ENCODE measurements at regions not wholly inside any gene's neighbourhood (a gene's known extent, or its start where the extent isn't known, plus 50 kb on each side); places are given as distances from the start of the nearest gene placed in this dataset.

DNA sequence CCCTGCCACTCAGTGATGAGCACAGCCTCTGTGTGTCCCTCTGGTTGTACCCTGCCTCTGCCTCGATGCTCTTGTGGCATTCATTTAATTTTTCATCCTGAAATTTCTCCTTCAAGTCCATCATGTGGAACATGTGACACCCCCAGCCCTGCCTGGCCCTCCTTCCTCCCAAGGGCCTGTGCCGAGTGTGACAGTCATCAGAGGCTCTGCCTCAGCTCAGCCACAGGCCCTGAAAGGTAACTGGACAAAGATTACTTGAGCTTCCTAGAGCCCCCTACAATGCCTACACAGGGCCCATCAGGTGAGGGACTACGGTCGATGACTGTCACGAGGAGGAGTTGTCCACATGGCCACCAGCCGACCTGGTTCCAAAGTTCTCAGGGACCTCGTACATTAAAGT is 75.1 kb downstream of the C1QL2 start:
- DNase-seq (ENCODE audit: low spot score): no peak
- TF ChIP-seq CTCF (IDR thresholded peaks at IDR 0.05; ENCODE audit: unreplicated experiment): no peak
- H3K36me3 Mint-ChIP-seq (ENCODE audit: low read depth, unreplicated experiment): no peaks in the 10 kb centered on the region
- H3K9me3 Mint-ChIP-seq (ENCODE audit: unreplicated experiment): no peaks in the 10 kb centered on the region
- H3K27ac Mint-ChIP-seq (ENCODE audit: unreplicated experiment): no peak overlapping the region
- no peak overlapping the region for H3K4me3 Mint-ChIP-seq (ENCODE audit: unreplicated experiment)
- H3K4me1 Mint-ChIP-seq (ENCODE audit: unreplicated experiment): no peaks in the 10 kb centered on the region
- H3K27me3 Mint-ChIP-seq (ENCODE audit: unreplicated experiment): peaks cover 2% of the 10 kb centered on the region

DNA sequence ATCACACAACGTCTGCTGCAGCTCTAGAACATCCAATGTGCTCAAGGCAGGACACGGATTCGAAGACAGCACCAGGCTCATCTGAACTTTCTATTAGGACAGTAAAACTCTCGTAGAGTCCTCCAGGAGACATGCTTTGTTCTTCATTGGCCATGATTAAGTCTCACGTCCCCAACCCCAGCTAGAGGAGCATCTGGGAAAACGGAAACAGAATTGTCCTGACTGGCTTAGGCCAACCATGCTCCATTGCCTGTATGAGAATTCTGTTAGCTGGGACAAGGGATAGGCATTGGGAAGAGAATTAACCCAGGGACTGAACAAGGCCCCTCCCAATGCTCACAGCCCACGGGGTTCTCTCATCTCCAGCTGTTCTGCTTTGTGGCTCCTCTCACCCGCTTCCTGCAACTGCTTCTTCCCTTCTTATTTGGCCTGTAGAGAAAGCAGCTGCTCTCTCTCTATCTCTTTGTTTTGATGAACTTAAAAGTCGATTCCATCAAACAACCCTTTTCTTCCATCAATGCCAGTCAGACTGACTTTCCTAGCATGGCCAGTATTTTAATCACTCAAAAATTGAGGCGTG is 75.6 kb downstream of the C1QL2 start:
- no peak for DNase-seq (ENCODE audit: low spot score)
- Mint-ChIP-seq H3K4me1 (ENCODE audit: unreplicated experiment) (no peaks in the 10 kb centered on the region), H3K4me3 (ENCODE audit: unreplicated experiment) (no peak overlapping the region), H3K27ac (ENCODE audit: unreplicated experiment) (no peak overlapping the region), H3K36me3 (ENCODE audit: low read depth, unreplicated experiment) (no peaks in the 10 kb centered on the region), H3K9me3 (ENCODE audit: unreplicated experiment) (no peaks in the 10 kb centered on the region), H3K27me3 (ENCODE audit: unreplicated experiment) (peaks cover 2% of the 10 kb centered on the region)
- TF ChIP-seq CTCF (IDR thresholded peaks at IDR 0.05; ENCODE audit: unreplicated experiment): no peak

GRCh38 chr2:119078796-119079195 is 79.8 kb downstream of the C1QL2 start:
- Mint-ChIP-seq H3K9me3 (ENCODE audit: unreplicated experiment) (no peaks in the 10 kb centered on the region), H3K27ac (ENCODE audit: unreplicated experiment) (no peak overlapping the region), H3K27me3 (ENCODE audit: unreplicated experiment) (no peaks in the 10 kb centered on the region), H3K4me1 (ENCODE audit: unreplicated experiment) (no peaks in the 10 kb centered on the region), H3K4me3 (ENCODE audit: unreplicated experiment) (no peak overlapping the region), H3K36me3 (ENCODE audit: low read depth, unreplicated experiment) (no peaks in the 10 kb centered on the region)
- no peak for TF ChIP-seq CTCF (IDR thresholded peaks at IDR 0.05; ENCODE audit: unreplicated experiment)
- DNase-seq (ENCODE audit: low spot score): no peak

DNA sequence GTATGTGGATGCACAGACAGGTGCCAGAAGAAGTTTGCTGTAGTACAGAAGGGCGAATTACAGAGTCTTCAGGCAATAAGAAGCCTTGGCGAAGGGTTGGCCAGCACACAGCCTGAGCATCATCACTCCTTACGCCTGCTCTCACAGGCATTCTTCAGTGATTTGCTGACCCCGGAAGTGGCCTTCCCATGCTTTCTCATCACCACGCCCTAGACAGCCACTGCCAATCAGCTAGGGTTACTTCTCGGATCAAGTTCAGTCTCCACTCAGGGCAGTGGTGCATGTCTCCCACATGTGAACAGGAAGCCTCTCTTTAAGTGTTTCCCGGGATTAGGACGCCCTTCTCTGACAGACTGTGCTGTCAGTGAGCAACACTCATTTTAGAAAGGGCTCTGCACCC is 81.8 kb downstream of the C1QL2 start:
- Mint-ChIP-seq H3K27ac (ENCODE audit: unreplicated experiment) (no peak overlapping the region), H3K9me3 (ENCODE audit: unreplicated experiment) (no peaks in the 10 kb centered on the region), H3K4me1 (ENCODE audit: unreplicated experiment) (no peaks in the 10 kb centered on the region), H3K27me3 (ENCODE audit: unreplicated experiment) (no peaks in the 10 kb centered on the region), H3K4me3 (ENCODE audit: unreplicated experiment) (no peak overlapping the region), H3K36me3 (ENCODE audit: low read depth, unreplicated experiment) (no peaks in the 10 kb centered on the region)
- no peak for DNase-seq (ENCODE audit: low spot score)
- no peak for TF ChIP-seq CTCF (IDR thresholded peaks at IDR 0.05; ENCODE audit: unreplicated experiment)

DNA sequence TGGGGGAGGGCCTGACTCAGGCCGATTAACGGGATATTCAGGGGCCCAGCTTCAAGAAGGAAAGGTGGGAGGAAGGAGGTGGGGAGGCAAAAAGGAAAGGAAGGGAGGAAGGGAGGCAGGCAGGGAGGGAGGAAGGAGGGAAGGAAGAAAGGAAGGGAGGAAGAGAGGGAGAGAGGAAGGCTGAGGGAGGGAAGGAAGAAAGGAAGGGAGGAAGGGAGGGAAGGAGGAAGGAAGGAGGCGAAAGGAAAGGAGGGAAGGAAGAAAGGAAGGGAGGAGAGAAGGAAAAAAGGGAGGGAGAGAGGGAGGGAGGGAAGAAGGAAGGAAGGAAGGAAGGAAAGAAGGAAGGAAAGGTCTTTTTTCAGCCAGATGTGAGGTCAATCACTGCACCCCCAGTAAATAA is 85.3 kb downstream of the C1QL2 start:
- H3K36me3 Mint-ChIP-seq (ENCODE audit: low read depth, unreplicated experiment): no peaks in the 10 kb centered on the region
- peaks cover 3% of the 10 kb centered on the region for H3K4me1 Mint-ChIP-seq (ENCODE audit: unreplicated experiment)
- H3K27ac Mint-ChIP-seq (ENCODE audit: unreplicated experiment): no peak overlapping the region
- no peaks in the 10 kb centered on the region for H3K9me3 Mint-ChIP-seq (ENCODE audit: unreplicated experiment)
- no peak overlapping the region for H3K4me3 Mint-ChIP-seq (ENCODE audit: unreplicated experiment)
- peaks cover 2% of the 10 kb centered on the region for H3K27me3 Mint-ChIP-seq (ENCODE audit: unreplicated experiment)
- TF ChIP-seq CTCF (IDR thresholded peaks at IDR 0.05; ENCODE audit: unreplicated experiment): no peak
- DNase-seq (ENCODE audit: low spot score): no peak

All from endothelial cell (in vitro differentiated cells).